CD4-positive, alpha-beta T cell treated with Interleukin-12 subunit alpha and Interleukin-12 subunit beta, for 1 hour (primary cell): ENCODE measurements at regions not wholly inside any gene's neighbourhood (a gene's known extent, or its start where the extent isn't known, plus 50 kb on each side); places are given as distances from the start of the nearest gene placed in this dataset.

ENCODE experiments used
- DNase-seq: peaks from one replicate; pipeline ENCODE4 v3.0.0-alpha.2; 2020

DNA sequence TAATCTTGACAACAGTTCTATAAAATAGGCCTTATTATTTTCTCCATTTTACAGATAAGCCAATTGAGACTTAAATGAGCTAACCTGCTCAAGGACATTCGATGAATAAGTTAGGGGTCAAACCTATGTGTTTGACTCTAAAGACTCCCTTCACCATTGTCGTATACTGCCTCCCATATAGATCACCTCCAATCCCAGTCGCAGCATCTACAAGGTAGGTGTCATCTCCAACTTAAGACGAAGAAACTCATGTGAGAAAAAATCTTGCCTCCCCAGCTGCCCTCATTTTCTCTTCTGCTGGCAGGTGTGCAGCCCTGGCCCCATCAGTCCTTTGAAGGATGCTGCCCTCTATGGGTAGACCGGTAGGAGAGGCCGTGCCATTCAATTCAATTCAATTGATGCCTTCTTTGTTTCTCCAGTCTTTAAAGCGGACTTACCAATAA lies 75.2 kb upstream of the SMARCA2 start:
- DNase-seq: peak; percentile 44

DNA sequence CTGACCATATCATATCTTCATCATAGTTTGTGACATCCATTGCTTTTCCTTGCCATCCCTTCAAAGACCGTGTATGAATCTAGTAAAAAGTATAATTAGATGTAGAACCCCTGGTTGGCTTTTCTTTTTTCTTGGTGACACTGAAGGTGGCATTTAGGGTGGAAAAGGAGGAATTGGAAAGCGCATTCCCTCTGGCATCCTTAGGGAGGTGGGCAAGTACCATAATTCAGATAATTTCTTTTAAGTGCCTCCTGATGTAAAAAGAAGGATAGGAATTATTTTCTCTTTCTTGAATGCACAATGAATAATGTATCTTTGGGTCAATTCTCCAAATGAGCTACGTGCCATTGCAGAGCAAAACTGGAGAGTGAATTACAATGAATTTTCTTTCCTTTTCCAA lies 73.2 kb upstream of the SMARCA2 start:
- DNase-seq: no peak

- DNase-seq: no peak
Measured at GRCh38 chr9:1946526-1947283, 68.4 kb upstream of the SMARCA2 start.

GRCh38 chr9:1947438-1947837 lies 67.7 kb upstream of the SMARCA2 start:
- DNase-seq: no peak

DNA sequence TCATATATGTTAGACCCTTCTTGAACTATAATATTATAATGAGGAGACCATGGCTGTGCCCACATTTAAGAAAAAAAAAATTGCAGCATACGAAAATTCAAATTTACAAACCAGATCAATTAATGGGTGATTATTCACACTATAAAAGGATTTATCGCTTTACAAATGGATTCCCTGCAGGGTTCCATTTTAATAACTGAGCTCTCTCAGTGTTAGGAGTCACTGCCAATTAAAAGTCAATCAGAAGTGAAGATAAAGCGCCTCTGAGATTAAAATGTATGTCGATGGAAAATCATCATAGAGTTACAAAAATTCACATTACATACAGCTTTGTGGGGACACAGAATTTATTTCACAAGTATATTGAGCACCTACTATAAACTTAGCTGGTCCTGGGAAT lies 66.6 kb upstream of the SMARCA2 start:
- DNase-seq: no peak

DNA sequence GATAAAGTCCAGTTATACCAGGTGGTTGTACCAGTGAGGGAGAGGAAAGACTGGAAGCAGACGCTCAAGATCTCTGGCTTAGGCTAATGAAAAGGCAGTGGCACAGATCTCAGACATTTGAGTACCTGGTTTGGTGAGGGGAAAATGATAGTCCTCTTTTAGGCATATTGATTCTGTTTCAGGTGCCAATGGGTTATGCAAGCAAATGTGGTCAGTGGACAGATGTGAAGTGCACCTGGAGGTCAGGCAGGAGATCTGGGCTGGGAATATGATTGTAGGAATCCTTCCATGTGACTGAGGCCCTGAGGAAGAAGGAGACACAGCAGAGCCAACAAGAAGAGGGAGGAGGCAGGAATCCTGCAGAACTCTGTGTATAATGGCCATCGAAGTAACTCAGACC lies 63.7 kb upstream of the SMARCA2 start:
- no peak for DNase-seq

- DNase-seq: no peak
Measured at GRCh38 chr9:1952001-1952400, 63.1 kb upstream of the SMARCA2 start.

GRCh38 chr9:1954238-1954637 lies 60.9 kb upstream of the SMARCA2 start:
- DNase-seq: no peak

- no peak for DNase-seq
Measured at GRCh38 chr9:1956958-1957357, 58.2 kb upstream of the SMARCA2 start.

DNA sequence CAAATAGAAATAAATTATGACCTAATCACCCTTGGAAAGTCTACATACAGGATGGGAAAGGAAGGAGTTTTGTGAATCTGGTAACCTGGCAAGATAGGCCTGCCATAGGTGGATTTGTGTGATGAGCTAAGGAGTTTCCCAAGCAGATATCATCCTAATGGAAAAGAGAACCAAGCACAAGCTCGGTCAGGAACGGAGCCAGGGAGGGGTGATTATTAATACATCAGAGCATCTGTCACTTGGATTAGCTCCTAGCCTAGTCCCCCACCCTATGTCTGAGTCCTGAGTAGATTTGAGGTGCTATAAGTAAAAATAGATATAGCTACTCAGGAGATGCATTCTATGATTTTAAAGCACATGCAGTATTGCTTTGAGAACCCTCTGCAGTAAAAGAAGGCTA lies 57.3 kb upstream of the SMARCA2 start:
- DNase-seq: no peak

DNA sequence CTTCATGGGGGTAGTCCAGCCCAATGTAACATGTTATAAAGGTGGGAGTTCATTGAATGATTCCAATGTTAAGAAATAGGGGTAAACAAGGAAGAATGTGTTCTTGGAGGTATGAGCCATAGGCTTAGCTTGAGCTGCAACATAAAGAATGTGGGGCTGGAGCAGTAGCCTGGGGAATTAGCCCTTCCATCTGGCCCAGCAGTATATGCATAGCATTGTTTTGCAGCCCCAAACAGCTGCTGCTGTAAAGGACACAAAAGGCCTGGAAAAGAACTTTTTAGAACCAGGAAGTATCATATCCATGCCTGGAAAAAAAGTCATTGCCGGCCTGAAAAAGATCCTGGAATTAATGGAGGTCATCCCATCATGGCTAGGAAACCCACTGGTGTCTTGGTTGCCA lies 55.8 kb upstream of the SMARCA2 start:
- no peak for DNase-seq

- no peak for DNase-seq
Measured at GRCh38 chr9:1960342-1961042, 54.7 kb upstream of the SMARCA2 start.

- no peak for DNase-seq
Measured at GRCh38 chr9:1962122-1962521, 53.0 kb upstream of the SMARCA2 start.

DNA sequence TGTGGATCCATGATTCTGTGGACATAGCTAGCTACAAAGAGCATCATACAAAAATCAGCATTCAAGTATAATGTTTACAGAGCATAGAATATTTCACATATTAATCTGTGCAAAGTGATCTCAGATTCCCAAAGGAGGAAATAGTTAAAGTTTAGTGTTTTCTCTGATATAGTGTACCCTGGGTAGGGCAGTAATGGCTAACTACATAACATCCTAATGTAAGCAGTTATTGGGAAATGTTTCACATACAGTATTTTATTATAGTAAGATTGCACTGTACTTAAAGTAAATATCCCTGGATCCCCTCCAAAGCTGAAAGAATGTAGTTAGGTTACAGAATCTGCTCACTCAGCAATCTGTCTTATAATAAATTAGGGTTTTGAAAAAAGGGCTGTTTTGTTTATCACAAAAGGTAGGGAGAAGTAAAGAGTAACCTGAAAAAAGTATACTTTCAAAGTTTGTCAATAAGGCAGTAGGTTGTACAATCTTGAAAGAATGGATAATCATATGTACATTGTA lies 52.5 kb upstream of the SMARCA2 start:
- no peak for DNase-seq

- no peak for DNase-seq
Measured at GRCh38 chr9:1964093-1964492, 51.1 kb upstream of the SMARCA2 start.
